Esophagus (tissue), 2 donors: ENCODE measurements at regions not wholly inside any gene's neighbourhood (a gene's known extent, or its start where the extent isn't known, plus 50 kb on each side); places are given as distances from the start of the nearest gene placed in this dataset.
A peak's percentile ranks its signal among the peaks of the same experiment; 100 is the strongest.

Experiments used
- H3K27ac ChIP-seq, 2 donors: one replicate each; pipeline ENCODE4 v1.5.1; 2013; ENCODE audit warnings: low read depth in 2 of 2, mild to moderate bottlenecking in 2 of 2, inconsistent platforms in 1 of 2, low read length in 1 of 2, moderate library complexity in 1 of 2
- H3K27me3 ChIP-seq, 2 donors: one replicate each; pipeline ENCODE4 v1.6.1; 2013; ENCODE audit warnings: low read length in 2 of 2, control low read depth in 1 of 2, mild to moderate bottlenecking in 1 of 2; ENCODE audit not compliant: insufficient read depth in 2 of 2, control insufficient read depth in 1 of 2
- H3K36me3 ChIP-seq, 2 donors: one replicate each; pipeline ENCODE4 v1.6.1; 2013; ENCODE audit warnings: low read length in 1 of 2; ENCODE audit not compliant: control insufficient read depth in 2 of 2, insufficient read depth in 2 of 2
- H3K4me1 ChIP-seq, 2 donors: one replicate each; pipeline ENCODE4 v1.6.1; 2013; ENCODE audit warnings: low read length in 1 of 2; ENCODE audit not compliant: control insufficient read depth in 2 of 2, insufficient read depth in 2 of 2
- H3K4me3 ChIP-seq, 2 donors: one replicate each; pipeline ENCODE4 v1.5.1; 2013; ENCODE audit warnings: low read length in 2 of 2, mild to moderate bottlenecking in 2 of 2, low read depth in 1 of 2, moderate library complexity in 1 of 2
- H3K9me3 ChIP-seq, 2 donors: one replicate each; pipeline ENCODE4 v1.6.1; 2013; ENCODE audit warnings: mild to moderate bottlenecking in 2 of 2, low read depth in 1 of 2, low read length in 1 of 2, moderate library complexity in 1 of 2; ENCODE audit not compliant: control insufficient read depth in 2 of 2, insufficient read depth in 1 of 2
- WGBS, 2 donors: extraction: QIAGEN DNeasy Blood & Tissue Kit; methylation state at CpG; one replicate each; pipeline ENCODE4 v1.1.7; 2013; 5-methylcytosine and 5-hydroxymethylcytosine counted together
- donor health status: healthy with polysubstance abuse.
- donor health status: Bipolar disorder and iron deficiency.

DNA sequence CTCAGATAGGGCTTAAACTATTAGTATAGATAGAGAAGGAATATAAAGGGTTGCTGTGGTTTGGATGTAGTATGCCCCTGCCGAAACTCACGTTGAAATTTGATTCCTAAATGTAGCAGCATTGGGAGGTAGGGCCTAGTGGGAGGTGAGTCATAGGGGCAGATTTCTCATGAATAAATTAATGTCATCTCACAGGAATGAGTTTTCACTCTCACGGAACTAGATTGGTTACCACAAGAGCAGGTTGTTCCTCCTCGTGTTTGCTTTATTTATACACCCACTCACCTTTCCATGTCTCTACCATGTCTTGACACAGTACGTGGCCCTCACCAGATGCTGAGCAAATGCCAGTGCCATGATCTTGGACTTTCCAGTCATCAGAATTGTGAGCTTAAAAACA is 218.2 kb downstream of the RBM43 start:
- no peak overlapping the region for H3K4me3 ChIP-seq
- 42 to 54% methylated on average over 5 of the region's 5 CpGs for WGBS, 2 donors
- H3K36me3 ChIP-seq = no peaks in the 10 kb centered on the region
- no peaks in the 10 kb centered on the region for H3K9me3 ChIP-seq
- H3K27me3 ChIP-seq = no peaks in the 10 kb centered on the region
- H3K27ac ChIP-seq = peak overlapping the region in 1 of 2 donors; percentile 65
- H3K4me1 ChIP-seq = no peaks in the 10 kb centered on the region

GRCh38 chr2:151042964-151043363 is 218.7 kb downstream of the RBM43 start:
- H3K27me3 ChIP-seq = no peaks in the 10 kb centered on the region
- no peaks in the 10 kb centered on the region for H3K9me3 ChIP-seq
- no peak overlapping the region for H3K27ac ChIP-seq
- no peaks in the 10 kb centered on the region for H3K36me3 ChIP-seq
- H3K4me3 ChIP-seq = no peak overlapping the region
- WGBS, 2 donors = 85 to 91% methylated on average over 2 of the region's 2 CpGs
- no peaks in the 10 kb centered on the region for H3K4me1 ChIP-seq

- Histone ChIP-seq H3K36me3 (no peaks in the 10 kb centered on the region), H3K4me1 (no peaks in the 10 kb centered on the region), H3K9me3 (no peaks in the 10 kb centered on the region), H3K27me3 (no peaks in the 10 kb centered on the region), H3K4me3 (no peak overlapping the region), H3K27ac (no peak overlapping the region)
- 42 to 43% methylated on average over 3 of the region's 3 CpGs for whole genome bisulfite sequencing, 2 donors
Observed at GRCh38 chr2:151040039-151040438, 221.6 kb downstream of the RBM43 start.

- no peak overlapping the region for H3K4me3 ChIP-seq
- 76 to 84% methylated on average over 6 of the region's 6 CpGs for WGBS, 2 donors
Observed at GRCh38 chr2:151038516-151038915, 223.1 kb downstream of the RBM43 start.

GRCh38 chr2:151037434-151037833 is 224.2 kb downstream of the RBM43 start:
- Histone ChIP-seq H3K9me3 (no peaks in the 10 kb centered on the region), H3K36me3 (no peaks in the 10 kb centered on the region), H3K27ac (no peak overlapping the region), H3K4me3 (no peak overlapping the region), H3K4me1 (no peaks in the 10 kb centered on the region), H3K27me3 (no peaks in the 10 kb centered on the region)
- WGBS, 2 donors = 60 to 70% methylated on average over 4 of the region's 4 CpGs

More at GRCh38 chr2:151038516-151038915, 223.1 kb downstream of the RBM43 start:
- Histone ChIP-seq H3K27ac (no peak overlapping the region), H3K27me3 (no peaks in the 10 kb centered on the region), H3K4me1 (no peaks in the 10 kb centered on the region), H3K9me3 (no peaks in the 10 kb centered on the region), H3K36me3 (no peaks in the 10 kb centered on the region)

GRCh38 chr2:151033271-151034248 is 228.1 kb downstream of the RBM43 start:
- Histone ChIP-seq H3K27me3 (no peaks in the 10 kb centered on the region), H3K27ac (no peak overlapping the region), H3K4me3 (no peak overlapping the region), H3K9me3 (no peaks in the 10 kb centered on the region), H3K4me1 (no peaks in the 10 kb centered on the region), H3K36me3 (no peaks in the 10 kb centered on the region)
- 34 to 44% methylated on average over 4 of the region's 4 CpGs for WGBS, 2 donors

- WGBS, 2 donors = 48 to 59% methylated on average over 2 of the region's 2 CpGs
- H3K9me3 ChIP-seq = no peaks in the 10 kb centered on the region
- H3K27me3 ChIP-seq = no peaks in the 10 kb centered on the region
- H3K4me3 ChIP-seq = no peak overlapping the region
- no peaks in the 10 kb centered on the region for H3K4me1 ChIP-seq
- H3K36me3 ChIP-seq = no peaks in the 10 kb centered on the region
- no peak overlapping the region for H3K27ac ChIP-seq
Observed at GRCh38 chr2:151032741-151033191, 228.9 kb downstream of the RBM43 start.

DNA sequence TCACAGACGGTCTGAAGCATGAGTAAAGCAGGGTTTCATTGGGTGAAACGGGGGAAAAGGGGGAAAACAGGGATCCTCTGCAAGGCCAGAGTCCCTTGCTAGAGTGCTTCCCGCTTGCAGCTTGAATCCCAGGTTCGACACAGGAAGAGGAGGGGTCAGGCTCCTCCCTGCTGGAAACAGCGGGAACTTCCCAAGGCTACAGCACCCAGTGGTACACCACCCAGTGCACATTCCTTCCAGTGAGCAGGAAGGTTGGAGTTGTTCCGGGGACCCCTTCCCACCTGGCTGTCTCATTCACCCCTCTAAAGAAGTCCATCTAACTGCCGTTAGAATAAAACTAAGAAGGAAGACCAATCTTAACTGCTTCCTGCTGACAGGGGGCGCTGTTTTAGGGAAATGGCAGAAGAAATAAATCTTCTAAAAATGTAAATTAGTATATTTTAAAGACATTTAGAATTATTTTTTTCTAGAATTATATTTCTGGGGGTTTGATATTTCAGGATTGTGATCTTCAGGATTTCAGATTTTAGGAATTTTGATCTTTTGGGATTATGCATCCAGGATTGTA is 230.9 kb downstream of the RBM43 start:
- 88 to 90% methylated on average over 8 of the region's 8 CpGs for WGBS, 2 donors
- Histone ChIP-seq H3K36me3 (no peaks in the 10 kb centered on the region), H3K4me1 (no peaks in the 10 kb centered on the region)

DNA sequence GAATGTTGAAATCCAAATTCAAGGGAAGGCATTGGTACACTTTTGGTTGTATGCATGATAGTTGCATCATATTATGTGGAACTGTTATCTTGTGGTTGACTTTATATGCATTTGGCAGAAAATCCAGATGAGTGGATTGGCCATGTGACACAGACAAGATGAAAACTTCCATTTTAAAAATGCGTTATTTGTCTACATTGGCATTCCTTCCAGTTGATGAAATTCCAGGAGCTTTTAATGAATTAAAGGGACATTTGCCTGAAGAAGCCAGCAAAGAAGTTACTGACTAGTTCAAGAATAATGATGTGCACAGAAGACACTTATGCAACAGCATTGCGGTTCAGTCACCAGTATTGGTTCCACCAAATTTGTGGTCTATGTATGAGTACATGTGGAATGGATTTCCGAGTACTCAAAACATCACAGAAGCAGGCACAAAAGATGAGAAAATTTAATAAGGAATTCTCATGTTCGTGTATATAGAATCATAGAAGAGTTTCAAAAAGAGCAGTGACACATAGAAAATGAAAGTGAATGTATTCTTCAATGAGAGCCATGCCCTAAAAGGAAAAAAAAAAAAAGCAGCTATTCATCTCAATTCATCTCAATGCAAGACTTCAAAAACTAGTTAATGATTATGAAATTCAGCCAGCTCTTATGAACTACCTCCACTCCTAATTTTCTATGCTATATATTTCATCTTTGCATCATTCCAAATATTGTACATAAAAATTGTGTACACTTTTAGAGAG is 232.1 kb downstream of the RBM43 start:
- no peaks in the 10 kb centered on the region for H3K27me3 ChIP-seq
- H3K27ac ChIP-seq = no peak overlapping the region
- 62 to 64% methylated on average over 4 of the region's 4 CpGs for WGBS, 2 donors
- H3K36me3 ChIP-seq = no peaks in the 10 kb centered on the region
- H3K9me3 ChIP-seq = no peaks in the 10 kb centered on the region
- H3K4me3 ChIP-seq = no peak overlapping the region
- H3K4me1 ChIP-seq = no peaks in the 10 kb centered on the region

More for the DNA sequence above, 230.9 kb downstream of the RBM43 start:
- H3K27ac ChIP-seq = no peak overlapping the region
- H3K9me3 ChIP-seq = no peaks in the 10 kb centered on the region
- no peaks in the 10 kb centered on the region for H3K27me3 ChIP-seq
- H3K4me3 ChIP-seq = no peak overlapping the region
